ENCODE measurements at regions not wholly inside any gene's neighbourhood (a gene's known extent, or its start where the extent isn't known, plus 50 kb on each side); places are given as distances from the start of the nearest gene placed in this dataset.
"Not testable (repeated sequence)": the region's sequence is repeated elsewhere in the genome, so short reads cannot be mapped to it uniquely, and the experiment has no call there.

GRCh38 chr6:28824793-28825731, 98.7 kb downstream of the TRIM27 start:
- no peak overlapping the region for H3K27ac Mint-ChIP-seq (ENCODE audit: unreplicated experiment)
- H3K4me1 Mint-ChIP-seq (ENCODE audit: low read depth, unreplicated experiment) = peaks cover 3% of the 10 kb centered on the region
- DNase-seq = no peak
- no peaks in the 10 kb centered on the region for H3K36me3 Mint-ChIP-seq (ENCODE audit: unreplicated experiment)
- TF ChIP-seq, protein P1, sequence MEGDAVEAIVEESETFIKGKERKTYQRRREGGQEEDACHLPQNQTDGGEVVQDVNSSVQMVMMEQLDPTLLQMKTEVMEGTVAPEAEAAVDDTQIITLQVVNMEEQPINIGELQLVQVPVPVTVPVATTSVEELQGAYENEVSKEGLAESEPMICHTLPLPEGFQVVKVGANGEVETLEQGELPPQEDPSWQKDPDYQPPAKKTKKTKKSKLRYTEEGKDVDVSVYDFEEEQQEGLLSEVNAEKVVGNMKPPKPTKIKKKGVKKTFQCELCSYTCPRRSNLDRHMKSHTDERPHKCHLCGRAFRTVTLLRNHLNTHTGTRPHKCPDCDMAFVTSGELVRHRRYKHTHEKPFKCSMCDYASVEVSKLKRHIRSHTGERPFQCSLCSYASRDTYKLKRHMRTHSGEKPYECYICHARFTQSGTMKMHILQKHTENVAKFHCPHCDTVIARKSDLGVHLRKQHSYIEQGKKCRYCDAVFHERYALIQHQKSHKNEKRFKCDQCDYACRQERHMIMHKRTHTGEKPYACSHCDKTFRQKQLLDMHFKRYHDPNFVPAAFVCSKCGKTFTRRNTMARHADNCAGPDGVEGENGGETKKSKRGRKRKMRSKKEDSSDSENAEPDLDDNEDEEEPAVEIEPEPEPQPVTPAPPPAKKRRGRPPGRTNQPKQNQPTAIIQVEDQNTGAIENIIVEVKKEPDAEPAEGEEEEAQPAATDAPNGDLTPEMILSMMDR (IDR thresholded peaks at IDR 0.05; ENCODE audit: partially characterized antibody, unreplicated experiment) = no peak
- peaks cover 9% of the 10 kb centered on the region for H3K9me3 Mint-ChIP-seq (ENCODE audit: unreplicated experiment)
- H3K27me3 Mint-ChIP-seq (ENCODE audit: unreplicated experiment) = peaks cover 18% of the 10 kb centered on the region
- peak overlapping the region; percentile 76 for H3K4me3 Mint-ChIP-seq (ENCODE audit: unreplicated experiment)

DNA sequence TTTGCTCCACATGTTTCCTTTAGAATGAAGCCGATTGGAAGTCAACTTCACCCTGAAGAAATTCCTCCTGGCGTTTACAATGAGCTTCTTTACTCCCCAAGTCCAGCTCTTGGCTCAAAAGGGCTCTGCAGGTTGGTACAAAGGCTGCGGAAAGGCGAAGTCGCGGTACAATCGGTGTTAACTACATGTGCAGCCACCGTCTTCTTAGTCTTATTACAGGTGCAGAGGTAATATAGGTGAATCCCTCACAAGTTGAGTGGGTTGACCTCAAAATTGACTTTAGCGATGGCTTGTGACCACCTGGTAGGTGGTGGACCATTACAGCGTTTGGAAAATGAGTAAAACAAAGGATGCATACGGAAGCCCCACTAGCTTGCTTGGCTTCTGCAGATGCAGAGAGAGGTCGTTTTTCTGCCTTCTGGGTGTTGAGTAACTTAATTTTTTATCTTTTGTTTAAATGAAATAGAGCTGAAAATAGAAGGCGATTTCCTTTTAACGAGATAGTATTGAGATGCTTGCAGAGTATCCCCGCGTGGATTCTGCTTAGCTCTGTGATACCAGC, 98.0 kb downstream of the TRIM27 start:
- H3K4me1 Mint-ChIP-seq (ENCODE audit: low read depth, unreplicated experiment) = peaks cover 3% of the 10 kb centered on the region
- peaks cover 18% of the 10 kb centered on the region for H3K27me3 Mint-ChIP-seq (ENCODE audit: unreplicated experiment)
- no peaks in the 10 kb centered on the region for H3K36me3 Mint-ChIP-seq (ENCODE audit: unreplicated experiment)
- H3K4me3 Mint-ChIP-seq (ENCODE audit: unreplicated experiment) = peak overlapping the region; percentile 76
- H3K9me3 Mint-ChIP-seq (ENCODE audit: unreplicated experiment) = peaks cover 9% of the 10 kb centered on the region
- DNase-seq = no peak
- no peak overlapping the region for H3K27ac Mint-ChIP-seq (ENCODE audit: unreplicated experiment)
- TF ChIP-seq, protein P1 (IDR thresholded peaks at IDR 0.05; ENCODE audit: partially characterized antibody, unreplicated experiment) = no peak

DNA sequence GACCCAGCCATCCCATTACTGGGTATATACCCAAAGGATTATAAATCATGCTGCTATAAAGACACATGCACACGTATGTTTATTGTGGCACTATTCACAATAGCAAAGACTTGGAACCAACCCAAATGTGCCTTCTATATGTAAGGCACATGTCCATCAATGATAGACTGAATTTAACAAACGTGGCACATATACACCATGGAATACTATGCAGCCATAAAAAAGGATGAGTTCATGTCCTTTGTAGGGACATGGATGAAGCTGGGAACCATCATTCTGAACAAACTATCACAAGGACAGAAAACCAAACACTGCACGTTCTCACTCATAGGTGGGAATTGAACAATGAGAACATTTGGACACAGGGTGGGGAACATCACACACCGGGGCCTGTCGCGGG, 92.1 kb downstream of the TRIM27 start:
- H3K9me3 Mint-ChIP-seq (ENCODE audit: unreplicated experiment); H3K36me3 Mint-ChIP-seq (ENCODE audit: unreplicated experiment); H3K4me1 Mint-ChIP-seq (ENCODE audit: low read depth, unreplicated experiment); H3K4me3 Mint-ChIP-seq (ENCODE audit: unreplicated experiment); H3K27me3 Mint-ChIP-seq (ENCODE audit: unreplicated experiment); DNase-seq; H3K27ac Mint-ChIP-seq (ENCODE audit: unreplicated experiment): not testable (repeated sequence)

DNA sequence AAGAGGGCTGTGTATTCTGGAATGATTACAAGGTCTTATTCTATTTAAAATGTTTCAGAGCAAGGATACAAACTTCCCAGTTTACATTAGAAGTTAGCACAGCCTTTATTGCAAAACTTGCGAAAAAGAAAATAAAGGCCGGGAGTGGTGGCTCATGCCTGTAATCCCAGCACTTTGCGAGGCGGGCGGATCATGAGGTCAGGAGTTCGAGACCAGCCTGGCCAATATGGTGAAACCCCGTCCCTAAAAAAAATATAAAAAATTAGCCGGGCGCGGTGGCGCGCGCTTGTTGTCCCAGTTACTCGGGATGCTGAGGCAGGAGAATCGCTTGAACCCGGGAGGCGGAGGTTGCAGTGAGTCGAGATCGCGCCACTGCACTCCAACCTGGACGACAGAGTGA, 87.1 kb downstream of the TRIM27 start:
- not testable (repeated sequence) for H3K4me1 Mint-ChIP-seq (ENCODE audit: low read depth, unreplicated experiment); DNase-seq; H3K36me3 Mint-ChIP-seq (ENCODE audit: unreplicated experiment); H3K27ac Mint-ChIP-seq (ENCODE audit: unreplicated experiment)
- peaks cover 18% of the 10 kb centered on the region for H3K27me3 Mint-ChIP-seq (ENCODE audit: unreplicated experiment)
- peak overlapping the region; percentile 30 for H3K4me3 Mint-ChIP-seq (ENCODE audit: unreplicated experiment)
- H3K9me3 Mint-ChIP-seq (ENCODE audit: unreplicated experiment) = peaks cover 18% of the 10 kb centered on the region

DNA sequence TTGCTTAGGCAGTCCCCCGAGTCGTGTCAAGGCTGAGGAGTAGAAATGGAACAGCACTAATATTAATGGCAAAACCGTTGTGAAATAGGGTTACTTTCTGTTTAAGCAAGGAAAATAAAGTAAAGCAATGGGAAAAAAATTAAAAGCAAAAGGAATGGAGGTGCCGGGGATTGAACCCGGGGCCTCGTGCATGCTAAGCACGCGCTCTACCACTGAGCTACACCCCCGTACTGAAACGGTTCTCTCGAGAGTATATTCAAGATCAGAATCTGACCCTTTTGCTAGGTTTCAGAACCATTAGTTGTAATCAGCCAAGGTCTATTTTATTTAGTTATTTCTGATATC, 85.5 kb downstream of the TRIM27 start:
- H3K4me1 Mint-ChIP-seq (ENCODE audit: low read depth, unreplicated experiment) = no peaks in the 10 kb centered on the region
- H3K36me3 Mint-ChIP-seq (ENCODE audit: unreplicated experiment) = no peaks in the 10 kb centered on the region
- H3K4me3 Mint-ChIP-seq (ENCODE audit: unreplicated experiment) = peak overlapping the region; percentile 95
- TF ChIP-seq, protein P1 (IDR thresholded peaks at IDR 0.05; ENCODE audit: partially characterized antibody, unreplicated experiment) = no peak
- DNase-seq = peak; percentile 40
- H3K27me3 Mint-ChIP-seq (ENCODE audit: unreplicated experiment) = peaks cover 18% of the 10 kb centered on the region
- H3K9me3 Mint-ChIP-seq (ENCODE audit: unreplicated experiment) = peaks cover 18% of the 10 kb centered on the region
- H3K27ac Mint-ChIP-seq (ENCODE audit: unreplicated experiment) = peak overlapping the region; percentile 95

Measured in glutamatergic neuron (in vitro differentiated cells).